NCI-H2107 treated with DMSO at 0.1 percent for 48 hours (cell line): ENCODE measurements at regions not wholly inside any gene's neighbourhood (a gene's known extent, or its start where the extent isn't known, plus 50 kb on each side); places are given as distances from the start of the nearest gene placed in this dataset.

Source experiments
- DNase-seq: peaks from one replicate; lab custom pipeline; 2025; ENCODE audit not compliant: unreplicated experiment; lab: John Stamatoyannopoulos, UW

DNA sequence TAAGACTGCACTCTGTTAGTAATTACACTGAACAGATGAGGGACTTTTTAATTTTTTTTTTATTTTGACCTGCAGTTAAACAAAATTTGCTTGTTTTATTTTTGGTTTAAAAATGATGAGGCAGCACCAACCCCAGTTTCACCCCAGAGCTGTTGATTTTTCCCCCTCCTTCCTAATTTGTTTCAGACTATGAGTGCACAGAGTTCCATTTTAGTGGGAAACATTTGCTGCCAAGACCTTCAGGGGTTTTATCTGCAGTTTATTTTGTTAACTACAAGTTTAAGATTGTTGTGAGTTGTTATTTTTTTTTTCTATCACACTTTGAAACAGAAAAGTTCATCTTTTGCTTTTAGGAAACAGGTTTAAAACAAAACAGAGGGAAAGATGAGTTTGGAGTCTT is 455.9 kb upstream of the NR2F2 start:
- DNase-seq, result no peak

DNA sequence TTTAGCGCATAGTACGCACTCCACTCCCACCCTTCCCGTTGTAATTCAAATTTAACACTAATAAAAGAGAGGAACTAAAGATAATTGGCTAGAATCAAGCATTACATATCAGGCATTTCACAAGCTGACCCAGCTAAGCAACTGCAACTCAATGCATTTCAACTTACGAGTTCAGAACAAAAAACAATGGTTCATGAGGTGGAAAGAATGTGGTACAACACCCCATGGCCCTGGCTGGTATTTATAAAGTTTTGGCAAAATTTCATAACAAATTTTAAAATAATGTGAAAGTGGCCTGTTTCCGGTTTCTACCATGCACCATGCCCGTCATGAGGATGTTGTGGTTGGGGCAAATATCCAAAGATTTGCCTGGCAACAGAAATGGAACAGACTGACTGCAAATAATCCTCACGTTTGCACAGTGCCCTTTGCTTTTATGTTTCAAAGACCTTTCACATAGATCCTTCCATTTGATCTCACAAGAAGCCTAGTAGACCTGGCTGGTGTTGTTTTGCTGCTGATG is 455.3 kb upstream of the NR2F2 start:
- DNase-seq, result no peak

- DNase-seq, result no peak
Observed at GRCh38 chr15:95880031-95880570, 450.4 kb upstream of the NR2F2 start.

DNA sequence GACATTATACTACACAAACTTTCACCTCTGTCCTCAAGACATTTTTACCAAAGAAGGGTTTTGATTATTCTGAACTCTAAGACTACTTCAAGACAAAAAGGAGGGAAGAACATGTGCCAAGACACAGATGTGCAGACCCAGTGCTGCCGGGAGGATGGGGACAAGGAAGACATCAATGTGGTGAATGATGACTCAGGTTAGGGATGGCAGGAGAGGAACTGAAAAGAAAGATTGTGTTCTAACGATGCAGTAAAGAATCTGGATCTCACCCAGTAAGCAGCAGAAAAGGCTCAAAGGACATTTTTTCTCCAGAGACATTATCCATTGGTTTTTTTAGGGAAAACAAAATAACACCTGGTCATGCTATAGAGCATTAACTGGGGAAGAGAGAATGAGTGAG is 449.9 kb upstream of the NR2F2 start:
- DNase-seq, result no peak

- DNase-seq, result no peak
Observed at GRCh38 chr15:95883064-95883463, 447.4 kb upstream of the NR2F2 start.

DNA sequence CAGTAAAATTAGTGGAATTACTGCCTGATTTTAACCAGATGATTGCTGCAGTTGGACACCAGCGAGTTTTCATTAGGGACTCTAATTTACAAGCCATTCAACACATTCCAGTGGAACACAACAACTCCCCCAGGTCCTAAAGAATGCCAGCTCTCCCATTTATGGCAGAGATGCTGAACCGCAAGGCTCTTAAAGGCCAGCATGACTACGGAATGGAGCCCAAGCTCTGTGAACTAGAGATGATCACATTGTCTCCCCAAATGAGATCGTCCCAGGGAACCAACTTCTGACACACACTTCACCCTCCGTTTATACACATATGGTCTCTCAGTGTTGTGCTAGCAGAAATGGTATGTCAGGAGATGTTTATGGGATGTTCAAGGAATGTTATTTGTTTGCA is 446.2 kb upstream of the NR2F2 start:
- no peak for DNase-seq

GRCh38 chr15:95887666-95888390 is 442.7 kb upstream of the NR2F2 start:
- DNase-seq, result no peak

DNA sequence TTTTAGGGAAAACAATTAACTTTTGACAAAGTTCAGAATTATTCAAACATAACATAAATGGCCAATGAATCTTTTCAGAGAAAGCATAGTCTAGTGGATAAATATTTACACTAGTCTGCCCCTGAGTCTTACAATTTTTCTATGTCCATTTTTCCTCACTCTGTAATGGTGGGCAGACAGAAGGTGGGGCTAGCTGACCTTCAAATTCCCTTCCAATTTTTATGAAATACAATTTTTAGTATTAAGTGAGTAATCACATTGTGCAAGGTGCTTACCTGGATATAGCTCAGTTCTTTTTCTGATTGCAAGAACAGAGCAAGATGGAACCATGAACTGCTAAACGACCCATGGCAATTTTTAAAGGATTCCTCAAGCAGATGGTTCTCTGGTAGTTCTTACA is 441.7 kb upstream of the NR2F2 start:
- no peak for DNase-seq

DNA sequence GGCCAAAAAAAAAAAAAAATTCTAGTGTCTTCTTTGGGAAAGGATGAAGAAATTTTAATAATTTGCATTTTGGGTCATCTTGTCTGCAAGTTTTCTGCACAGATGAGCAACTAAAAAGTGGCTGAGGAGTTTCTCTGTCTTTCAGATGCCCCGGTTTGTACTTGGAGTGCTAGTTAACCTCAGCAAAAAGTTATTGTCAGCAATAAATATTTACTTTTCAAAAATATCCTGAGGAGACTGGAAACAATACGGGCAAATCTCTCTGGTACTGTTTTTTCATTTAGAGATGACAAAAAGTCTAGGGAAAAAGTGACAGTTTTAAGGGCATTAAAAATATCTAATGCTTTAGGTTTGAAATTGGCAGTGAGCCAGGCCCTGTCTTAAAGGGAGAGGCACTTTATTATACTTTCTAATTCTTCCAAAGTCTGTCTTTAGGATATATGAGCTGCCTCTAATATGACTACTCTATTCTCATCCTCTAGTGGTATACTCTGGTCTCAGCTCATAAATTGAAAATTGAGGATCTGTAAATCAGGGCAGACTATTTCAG is 436.0 kb upstream of the NR2F2 start:
- DNase-seq, result no peak

DNA sequence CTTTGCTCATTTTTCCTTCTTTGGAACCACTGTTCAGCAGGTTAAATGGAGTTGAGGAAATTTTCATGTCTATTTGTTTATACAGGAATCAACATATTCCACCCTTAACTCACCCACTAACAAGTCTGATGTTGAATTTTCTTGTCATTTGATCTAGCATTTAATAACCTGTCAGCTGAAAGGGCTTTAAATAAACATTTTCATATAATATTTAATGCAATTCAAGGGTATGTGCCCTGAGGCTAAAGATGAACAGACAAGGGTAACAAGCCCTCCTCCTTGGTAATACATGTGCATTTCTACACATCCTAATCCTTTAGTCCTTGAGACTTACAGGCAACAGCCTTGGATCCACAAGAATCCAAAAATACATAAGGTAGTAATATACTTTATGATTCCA is 435.0 kb upstream of the NR2F2 start:
- DNase-seq, result no peak

GRCh38 chr15:95897651-95898050 is 432.8 kb upstream of the NR2F2 start:
- no peak for DNase-seq

GRCh38 chr15:95898761-95899160 is 431.7 kb upstream of the NR2F2 start:
- DNase-seq, result no peak

DNA sequence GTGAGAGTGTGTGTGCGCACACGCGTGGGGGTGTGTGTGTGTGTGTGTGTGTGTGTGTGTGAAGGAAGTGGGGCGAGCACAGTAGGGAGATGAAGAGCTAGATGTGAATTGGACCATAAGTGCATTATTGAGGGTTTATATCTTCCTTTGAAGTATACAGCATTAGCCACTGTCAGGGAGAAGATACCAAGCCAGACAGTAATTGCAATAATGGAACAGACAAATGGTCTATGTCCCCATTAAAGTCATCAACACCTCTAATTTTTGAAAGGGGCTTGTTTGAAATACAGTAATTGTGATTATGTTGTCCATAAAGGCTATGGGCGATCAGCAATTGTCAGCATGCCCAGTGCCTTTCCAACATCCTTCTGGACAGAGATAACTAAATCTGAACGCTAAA is 429.2 kb upstream of the NR2F2 start:
- DNase-seq, result no peak

GRCh38 chr15:95902606-95903005 is 427.9 kb upstream of the NR2F2 start:
- no peak for DNase-seq

DNA sequence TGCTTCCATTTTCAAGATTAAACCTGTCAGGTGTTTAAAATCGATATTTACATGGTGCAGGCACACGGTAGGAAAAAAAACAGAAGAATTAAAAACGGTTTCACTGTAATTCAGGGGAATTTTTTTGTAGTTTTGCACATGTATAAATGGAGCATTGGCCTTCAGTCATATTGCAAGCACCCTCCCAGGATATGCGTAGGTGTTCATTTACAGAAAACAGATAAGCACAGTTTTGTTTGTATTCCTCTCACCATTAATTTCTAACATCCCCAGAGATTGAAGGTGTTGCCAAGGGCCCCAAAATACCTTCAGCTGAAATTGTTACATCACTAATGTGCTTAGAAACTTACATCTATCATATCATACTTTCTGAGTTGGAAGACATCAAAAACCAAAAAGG is 427.1 kb upstream of the NR2F2 start:
- DNase-seq, result no peak

DNA sequence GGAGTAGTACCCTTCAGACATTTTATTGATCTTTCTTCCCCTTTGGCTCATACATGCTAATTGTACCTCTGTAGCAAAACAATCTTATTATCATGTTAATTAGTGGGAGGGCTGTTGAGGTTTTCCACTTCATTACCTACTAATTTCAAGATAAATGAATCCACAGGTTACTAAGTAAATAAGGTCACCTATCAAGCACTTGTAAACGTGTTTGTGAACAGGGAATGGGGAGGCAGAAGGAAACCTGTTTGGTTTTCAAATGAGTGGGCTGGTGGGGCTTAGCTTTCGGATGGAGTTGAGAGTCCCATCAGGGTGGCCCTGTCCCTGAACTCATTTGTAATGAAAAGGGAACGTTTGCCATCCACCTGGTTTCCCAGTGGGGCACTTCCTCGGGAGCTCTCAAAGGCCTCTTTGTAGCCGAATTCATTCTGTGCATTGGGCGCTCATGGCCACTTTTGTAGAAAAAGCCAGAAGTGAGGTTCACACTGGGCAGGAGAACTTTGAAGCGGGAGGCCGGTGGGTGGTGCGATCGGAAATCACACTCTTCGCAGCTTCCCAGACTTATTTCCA is 419.8 kb upstream of the NR2F2 start:
- DNase-seq, result no peak

GRCh38 chr15:95911570-95912279 is 418.8 kb upstream of the NR2F2 start:
- DNase-seq, result no peak

- DNase-seq, result no peak
Observed at GRCh38 chr15:95912280-95912625, 418.2 kb upstream of the NR2F2 start.

DNA sequence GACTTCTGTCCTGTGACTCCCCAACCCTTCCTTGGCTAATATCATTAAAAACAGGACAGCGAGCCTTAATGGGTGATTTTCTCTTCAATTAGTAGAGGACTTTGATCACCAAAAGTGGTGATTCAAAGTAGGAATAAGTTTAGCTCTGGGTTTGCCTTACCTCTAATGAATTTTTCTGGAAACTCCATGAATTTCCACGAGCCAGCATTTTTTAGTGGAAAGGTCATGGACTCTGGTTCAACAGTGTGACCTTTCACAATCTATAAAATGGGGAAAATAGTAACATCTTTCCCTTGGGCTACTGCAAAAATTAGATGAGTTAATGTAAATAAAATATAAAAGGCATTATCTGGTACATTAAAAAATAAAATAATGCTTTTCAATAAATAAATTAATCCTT is 417.8 kb upstream of the NR2F2 start:
- no peak for DNase-seq

DNA sequence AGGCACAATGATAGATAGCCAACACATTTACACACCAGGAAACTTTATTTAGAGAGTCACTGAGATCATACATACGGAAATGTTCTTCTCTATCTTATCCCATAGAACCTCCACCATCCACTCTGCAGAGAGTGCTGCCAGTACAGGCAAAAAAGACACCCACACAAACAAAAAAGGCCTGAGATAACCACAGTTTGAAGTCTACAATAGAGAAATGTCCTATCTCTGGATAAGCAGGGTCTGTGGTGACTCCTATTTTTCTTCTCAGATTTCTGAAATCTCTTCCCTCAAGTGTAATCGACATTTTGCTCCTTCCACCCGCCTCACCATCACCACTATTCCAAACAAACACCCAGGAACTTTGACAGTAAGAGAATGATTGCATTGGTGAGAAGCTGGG is 413.9 kb upstream of the NR2F2 start:
- DNase-seq, result no peak

- DNase-seq, result no peak
Observed at GRCh38 chr15:95918525-95918924, 412.0 kb upstream of the NR2F2 start.

GRCh38 chr15:95919460-95919859 is 411.0 kb upstream of the NR2F2 start:
- no peak for DNase-seq
